CD4-positive, alpha-beta T cell treated with Interleukin-15 for 1 hour (primary cell): ENCODE measurements at regions not wholly inside any gene's neighbourhood (a gene's known extent, or its start where the extent isn't known, plus 50 kb on each side); places are given as distances from the start of the nearest gene placed in this dataset.

Source experiments
- DNase-seq: peaks from one replicate; pipeline ENCODE4 v3.0.0-alpha.2; 2020

DNA sequence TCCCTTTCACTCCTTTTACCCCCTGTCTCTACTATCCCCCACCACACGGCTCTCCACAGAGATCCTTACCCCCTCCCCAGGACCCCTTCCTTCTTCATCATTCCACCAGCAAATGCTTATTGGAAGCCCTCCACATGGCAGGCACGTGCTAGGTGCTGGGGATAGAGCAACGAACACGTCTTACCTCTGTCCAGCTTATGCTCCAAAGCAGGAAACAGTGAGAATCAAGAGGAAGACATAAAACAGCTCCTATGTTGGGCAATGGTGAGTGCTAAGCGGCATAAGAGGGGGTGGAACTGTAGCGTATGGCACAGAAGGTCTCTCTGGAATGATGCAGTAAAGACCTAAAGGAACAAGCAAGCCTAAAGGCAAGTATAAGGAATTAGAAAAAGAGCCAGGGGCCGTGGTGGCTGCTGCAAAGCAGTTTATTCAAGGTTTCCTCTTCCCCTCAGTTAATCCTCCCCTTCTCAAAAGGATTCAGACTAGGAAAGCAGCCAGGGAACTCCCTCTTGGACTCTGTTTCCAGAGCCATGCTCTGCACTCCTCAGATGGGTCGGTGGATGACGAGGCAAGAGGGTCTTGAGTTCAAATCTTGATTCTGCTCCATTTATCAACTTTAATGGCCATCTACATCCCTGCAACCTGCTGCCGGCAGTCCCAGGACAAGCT lies 289.4 kb downstream of the FOXO1 start:
- no peak for DNase-seq

DNA sequence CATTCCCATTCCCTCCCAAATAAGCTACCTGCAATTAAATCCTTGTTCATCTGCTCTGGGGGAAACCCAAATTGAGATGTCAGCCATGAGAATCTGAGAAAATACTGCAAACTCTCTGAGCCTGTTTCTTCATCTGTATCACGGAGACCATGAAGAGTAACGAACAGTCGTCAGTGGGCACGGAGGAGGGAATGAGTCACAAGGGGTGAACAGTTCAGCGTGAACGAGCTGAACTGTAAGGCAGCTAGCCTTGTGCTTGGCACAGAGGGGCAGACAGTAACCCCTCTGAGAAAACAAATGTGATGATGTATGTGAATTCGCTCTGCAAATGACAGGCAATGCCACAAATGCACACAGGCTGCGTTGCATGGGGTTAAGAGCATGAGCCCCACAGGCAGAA lies 288.7 kb downstream of the FOXO1 start:
- no peak for DNase-seq

DNA sequence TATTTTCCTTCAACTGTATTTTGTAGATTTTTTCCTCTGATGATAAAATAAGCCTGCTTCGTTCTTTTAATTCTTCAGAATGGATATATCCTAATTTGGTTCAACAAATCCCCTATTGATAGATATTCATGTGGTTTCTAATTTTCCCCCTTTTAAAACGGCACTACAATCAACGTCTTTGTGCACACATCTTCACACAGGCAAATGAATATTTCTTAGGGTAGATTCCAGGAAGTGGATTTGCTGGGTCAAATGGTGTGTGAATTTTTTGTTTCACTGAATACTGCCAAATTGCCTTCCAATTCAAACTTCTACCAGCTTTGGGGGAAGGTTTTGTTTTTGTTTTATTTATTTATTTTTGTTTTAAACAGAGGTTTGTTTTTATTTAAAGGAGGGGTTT lies 287.2 kb downstream of the FOXO1 start:
- no peak for DNase-seq

- DNase-seq: no peak
Observed at GRCh38 chr13:40379794-40380578, 286.5 kb downstream of the FOXO1 start.

GRCh38 chr13:40381935-40382764 lies 284.3 kb downstream of the FOXO1 start:
- DNase-seq: no peak

- no peak for DNase-seq
Observed at GRCh38 chr13:40383132-40383531, 283.3 kb downstream of the FOXO1 start.

- DNase-seq: no peak
Observed at GRCh38 chr13:40383885-40384284, 282.6 kb downstream of the FOXO1 start.

GRCh38 chr13:40384976-40385857 lies 281.2 kb downstream of the FOXO1 start:
- DNase-seq: no peak

DNA sequence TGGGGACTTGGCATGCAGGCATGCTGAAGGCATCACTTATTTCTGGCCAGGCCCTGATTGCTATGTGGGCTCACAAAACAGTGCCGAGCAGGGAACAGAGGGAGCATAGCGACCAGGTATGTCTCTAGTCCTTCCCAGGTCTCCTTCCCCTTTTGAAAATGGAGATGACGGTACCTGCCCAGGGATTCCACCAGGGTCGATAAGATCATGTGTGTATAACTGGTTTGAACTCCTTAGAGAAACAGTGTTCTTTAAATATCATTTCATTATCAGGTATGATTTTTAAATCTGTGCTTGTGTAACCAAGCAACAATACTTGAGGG lies 280.6 kb downstream of the FOXO1 start:
- no peak for DNase-seq

- DNase-seq: no peak
Observed at GRCh38 chr13:40386586-40386985, 279.9 kb downstream of the FOXO1 start.

- DNase-seq: no peak
Observed at GRCh38 chr13:40387775-40388174, 278.7 kb downstream of the FOXO1 start.

- DNase-seq: peak; percentile 87
Observed at GRCh38 chr13:40388617-40389016, 277.8 kb downstream of the FOXO1 start.

GRCh38 chr13:40389081-40389641 lies 277.3 kb downstream of the FOXO1 start:
- DNase-seq: peak; percentile 34

DNA sequence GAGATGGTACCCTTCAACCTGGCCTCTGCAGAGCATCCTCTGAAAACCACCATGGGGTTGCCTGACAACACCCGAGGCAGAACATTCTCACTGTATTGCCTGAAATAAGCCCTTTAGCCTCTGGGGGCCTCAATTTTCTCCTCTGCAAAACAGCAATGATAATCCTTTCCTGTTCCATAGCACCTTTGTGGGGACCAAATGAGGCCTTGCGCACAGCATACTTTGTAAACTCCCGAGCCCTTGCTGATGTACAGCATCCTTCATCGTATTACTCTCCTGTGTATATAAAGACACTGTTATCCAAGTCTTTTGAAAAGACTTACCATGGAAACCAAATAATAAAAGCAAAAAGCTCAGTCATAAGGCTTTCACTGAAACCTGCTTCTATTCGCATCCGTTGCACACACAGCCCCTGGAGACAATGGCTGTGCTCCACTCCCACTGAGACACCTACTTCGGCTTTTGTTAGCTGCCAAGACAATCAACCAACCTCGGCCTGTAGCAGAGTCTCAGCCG lies 276.0 kb downstream of the FOXO1 start:
- no peak for DNase-seq

DNA sequence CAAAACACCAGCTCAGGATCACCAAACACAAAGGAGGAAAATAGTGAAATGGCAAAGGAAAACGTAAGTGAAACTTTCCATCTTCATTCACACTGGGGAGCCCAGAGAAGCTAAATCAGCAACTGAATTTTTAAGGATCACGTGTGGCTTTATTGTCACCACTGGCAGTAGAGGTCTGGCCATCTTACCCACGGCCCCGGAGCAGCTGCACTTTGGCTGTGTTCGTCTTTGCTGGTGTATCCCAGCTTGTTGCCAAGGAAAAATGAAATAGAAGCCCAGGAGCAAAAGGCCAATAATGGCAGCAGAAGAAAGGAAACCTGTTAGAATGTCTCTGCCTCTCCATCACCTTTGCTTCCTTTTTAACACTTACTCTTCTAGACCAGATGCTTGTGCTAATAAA lies 274.7 kb downstream of the FOXO1 start:
- DNase-seq: no peak

- no peak for DNase-seq
Observed at GRCh38 chr13:40394304-40394985, 272.0 kb downstream of the FOXO1 start.

DNA sequence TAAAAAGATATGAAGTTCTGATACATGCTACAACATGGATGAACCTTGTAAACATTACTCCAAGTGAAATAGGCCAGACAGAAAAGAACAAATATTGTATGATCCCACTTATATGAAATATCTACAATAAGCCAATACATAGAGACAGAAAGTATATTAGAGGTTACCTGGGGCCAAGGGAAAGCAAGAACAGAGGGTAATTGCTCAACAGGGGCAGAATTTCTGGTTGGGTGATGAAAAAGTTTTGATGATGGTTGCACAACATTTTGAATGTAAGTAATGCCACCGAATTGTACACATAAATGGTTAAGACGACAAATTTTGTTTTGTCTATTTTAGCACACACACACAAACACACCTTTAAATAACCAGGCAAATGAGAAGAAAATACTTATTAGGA lies 268.4 kb downstream of the FOXO1 start:
- DNase-seq: no peak

- no peak for DNase-seq
Observed at GRCh38 chr13:40399756-40400155, 266.7 kb downstream of the FOXO1 start.

DNA sequence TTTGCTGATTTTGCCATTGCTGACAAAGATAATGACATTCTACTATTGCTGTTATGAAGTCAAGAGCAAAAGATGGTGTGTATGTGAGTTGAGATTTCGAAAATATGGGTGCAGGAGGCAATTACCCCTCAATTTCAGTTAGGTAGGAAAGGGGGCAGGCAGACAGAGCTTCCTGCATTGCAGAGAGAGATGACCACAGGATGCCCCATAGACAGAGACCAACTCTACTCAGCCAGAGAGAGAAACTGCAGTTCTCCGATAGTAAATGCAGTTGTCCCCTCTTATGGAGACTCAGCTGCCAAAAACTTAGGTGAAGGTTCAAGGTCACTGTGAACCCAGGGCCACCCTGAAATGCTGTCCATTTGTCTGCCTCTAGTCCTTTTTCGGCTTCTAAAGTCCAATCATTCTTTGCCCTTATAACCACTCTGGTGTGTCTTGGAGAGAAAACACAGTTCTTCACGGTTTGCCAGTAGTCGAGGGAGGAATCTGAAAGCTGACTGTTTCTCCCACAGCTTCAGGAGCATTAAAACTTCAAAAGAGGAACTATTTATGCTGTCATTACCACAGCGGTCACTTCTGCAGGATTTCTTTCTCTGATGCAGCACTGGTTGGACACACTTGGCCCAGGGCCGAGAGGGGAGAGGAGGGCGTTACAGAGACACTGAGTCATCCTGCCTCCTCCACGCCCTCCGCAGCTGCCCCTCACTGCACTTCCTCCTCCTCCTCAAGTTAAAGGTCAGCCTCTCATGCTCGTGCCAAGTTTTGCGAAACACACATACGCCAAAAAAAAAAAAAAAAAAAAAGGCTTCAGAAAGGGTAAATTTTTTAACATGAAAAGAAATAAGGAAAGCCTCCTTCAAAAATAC lies 264.3 kb downstream of the FOXO1 start:
- DNase-seq: peak; percentile 88

- DNase-seq: no peak
Observed at GRCh38 chr13:40402931-40403431, 263.5 kb downstream of the FOXO1 start.
